ENCODE measurements at regions not wholly inside any gene's neighbourhood (a gene's known extent, or its start where the extent isn't known, plus 50 kb on each side); places are given as distances from the start of the nearest gene placed in this dataset.

GRCh38 chr12:118575730-118576129 is 199.4 kb downstream of the SUDS3 start:
- TF ChIP-seq, protein P1, sequence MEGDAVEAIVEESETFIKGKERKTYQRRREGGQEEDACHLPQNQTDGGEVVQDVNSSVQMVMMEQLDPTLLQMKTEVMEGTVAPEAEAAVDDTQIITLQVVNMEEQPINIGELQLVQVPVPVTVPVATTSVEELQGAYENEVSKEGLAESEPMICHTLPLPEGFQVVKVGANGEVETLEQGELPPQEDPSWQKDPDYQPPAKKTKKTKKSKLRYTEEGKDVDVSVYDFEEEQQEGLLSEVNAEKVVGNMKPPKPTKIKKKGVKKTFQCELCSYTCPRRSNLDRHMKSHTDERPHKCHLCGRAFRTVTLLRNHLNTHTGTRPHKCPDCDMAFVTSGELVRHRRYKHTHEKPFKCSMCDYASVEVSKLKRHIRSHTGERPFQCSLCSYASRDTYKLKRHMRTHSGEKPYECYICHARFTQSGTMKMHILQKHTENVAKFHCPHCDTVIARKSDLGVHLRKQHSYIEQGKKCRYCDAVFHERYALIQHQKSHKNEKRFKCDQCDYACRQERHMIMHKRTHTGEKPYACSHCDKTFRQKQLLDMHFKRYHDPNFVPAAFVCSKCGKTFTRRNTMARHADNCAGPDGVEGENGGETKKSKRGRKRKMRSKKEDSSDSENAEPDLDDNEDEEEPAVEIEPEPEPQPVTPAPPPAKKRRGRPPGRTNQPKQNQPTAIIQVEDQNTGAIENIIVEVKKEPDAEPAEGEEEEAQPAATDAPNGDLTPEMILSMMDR (IDR thresholded peaks at IDR 0.05): no peak
- TF ChIP-seq EZH2 (IDR thresholded peaks at IDR 0.05; ENCODE audit: borderline replicate concordance, insufficient read depth, low read depth, low read length, poor library complexity, severe bottlenecking): no peak
